22Rv1 (cell line): ENCODE measurements at regions not wholly inside any gene's neighbourhood (a gene's known extent, or its start where the extent isn't known, plus 50 kb on each side); places are given as distances from the start of the nearest gene placed in this dataset.

Experiments
- CTCF ChIP-seq: fragments of 450-650 bp; IDR thresholded peaks from 2 replicates; pipeline ENCODE4 v1.5.1; 2017; ENCODE audit warnings: mild to moderate bottlenecking
- ZFX ChIP-seq: fragments of 450-650 bp; IDR thresholded peaks from 2 replicates; pipeline ENCODE4 v1.6.1; 2017; ENCODE audit warnings: antibody characterized with exemption, borderline replicate concordance

DNA sequence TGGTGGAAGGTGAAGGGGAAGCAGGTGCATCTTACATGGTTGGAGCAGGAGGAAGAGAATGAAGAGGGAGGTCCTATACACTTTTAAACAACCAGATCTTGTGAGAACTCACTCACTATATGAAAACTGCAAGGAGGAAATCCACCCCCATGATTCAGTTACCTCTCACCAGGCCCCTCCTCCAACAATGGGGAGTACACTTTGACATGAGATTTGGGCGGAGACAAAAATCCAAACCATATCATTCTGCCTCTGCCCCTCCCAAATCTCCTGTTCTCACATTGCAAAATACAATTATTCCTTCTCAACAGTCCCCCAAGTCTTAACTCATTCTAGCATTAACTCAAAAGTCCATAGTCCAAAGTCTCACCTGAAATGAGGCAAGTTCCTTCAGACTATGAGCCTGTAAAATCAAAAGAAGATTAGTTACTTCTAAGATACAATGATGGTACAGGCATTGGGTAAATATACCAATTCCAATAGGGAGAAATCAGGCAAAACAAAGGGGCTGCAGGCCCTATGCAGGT lies 60.5 kb downstream of the EDN1 start:
- no peak for TF ChIP-seq CTCF
- TF ChIP-seq ZFX, result no peak
